ENCODE measurements at regions not wholly inside any gene's neighbourhood (a gene's known extent, or its start where the extent isn't known, plus 50 kb on each side); places are given as distances from the start of the nearest gene placed in this dataset.

GRCh38 chr6:99821164-99821563, 172.9 kb downstream of the MCHR2 start:
- Mint-ChIP-seq H3K27ac (no peak overlapping the region), H3K4me1 (peaks cover 11% of the 10 kb centered on the region), H3K9me3 (no peaks in the 10 kb centered on the region), H3K27me3 (ENCODE audit: low read depth) (peaks cover 39% of the 10 kb centered on the region), H3K36me3 (no peaks in the 10 kb centered on the region), H3K4me3 (no peak overlapping the region)
- CTCF ChIA-PET, result no interaction called here
- POLR2A ChIA-PET, result interaction anchor here (0.6 kb wide), 1 partner anchor 1860 kb away, joined by 5 read pairs; no protein-coding TSS in a partner anchor
- no peak for TF ChIP-seq EMX1 (CRISPR knock-in tag; IDR thresholded peaks at IDR 0.05)
- TF ChIP-seq, protein P1, sequence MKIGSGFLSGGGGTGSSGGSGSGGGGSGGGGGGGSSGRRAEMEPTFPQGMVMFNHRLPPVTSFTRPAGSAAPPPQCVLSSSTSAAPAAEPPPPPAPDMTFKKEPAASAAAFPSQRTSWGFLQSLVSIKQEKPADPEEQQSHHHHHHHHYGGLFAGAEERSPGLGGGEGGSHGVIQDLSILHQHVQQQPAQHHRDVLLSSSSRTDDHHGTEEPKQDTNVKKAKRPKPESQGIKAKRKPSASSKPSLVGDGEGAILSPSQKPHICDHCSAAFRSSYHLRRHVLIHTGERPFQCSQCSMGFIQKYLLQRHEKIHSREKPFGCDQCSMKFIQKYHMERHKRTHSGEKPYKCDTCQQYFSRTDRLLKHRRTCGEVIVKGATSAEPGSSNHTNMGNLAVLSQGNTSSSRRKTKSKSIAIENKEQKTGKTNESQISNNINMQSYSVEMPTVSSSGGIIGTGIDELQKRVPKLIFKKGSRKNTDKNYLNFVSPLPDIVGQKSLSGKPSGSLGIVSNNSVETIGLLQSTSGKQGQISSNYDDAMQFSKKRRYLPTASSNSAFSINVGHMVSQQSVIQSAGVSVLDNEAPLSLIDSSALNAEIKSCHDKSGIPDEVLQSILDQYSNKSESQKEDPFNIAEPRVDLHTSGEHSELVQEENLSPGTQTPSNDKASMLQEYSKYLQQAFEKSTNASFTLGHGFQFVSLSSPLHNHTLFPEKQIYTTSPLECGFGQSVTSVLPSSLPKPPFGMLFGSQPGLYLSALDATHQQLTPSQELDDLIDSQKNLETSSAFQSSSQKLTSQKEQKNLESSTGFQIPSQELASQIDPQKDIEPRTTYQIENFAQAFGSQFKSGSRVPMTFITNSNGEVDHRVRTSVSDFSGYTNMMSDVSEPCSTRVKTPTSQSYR (CRISPR knock-in tag; IDR thresholded peaks at IDR 0.05), result no peak
- TF ChIP-seq GABPB1 (CRISPR knock-in tag; IDR thresholded peaks at IDR 0.05), result no peak
- no peak for TF ChIP-seq IRF1 (CRISPR knock-in tag; IDR thresholded peaks at IDR 0.05)
- no peak for TF ChIP-seq FOXP1 (CRISPR knock-in tag; IDR thresholded peaks at IDR 0.05; ENCODE audit: borderline replicate concordance)
- TF ChIP-seq RORB (CRISPR knock-in tag; IDR thresholded peaks at IDR 0.05), result no peak
- TF ChIP-seq ATF6 (CRISPR knock-in tag; IDR thresholded peaks at IDR 0.05), result no peak
- no peak for TF ChIP-seq NFATC4 (CRISPR knock-in tag; IDR thresholded peaks at IDR 0.05)
- no peak for TF ChIP-seq E2F5 (CRISPR knock-in tag; IDR thresholded peaks at IDR 0.05)
- no peak for TF ChIP-seq FOXP4 (CRISPR knock-in tag; IDR thresholded peaks at IDR 0.05)
- TF ChIP-seq NR1H2 (CRISPR knock-in tag; IDR thresholded peaks at IDR 0.05), result no peak
- TF ChIP-seq TEAD1 (CRISPR knock-in tag; IDR thresholded peaks at IDR 0.05), result no peak
- no peak for TF ChIP-seq ZNF263 (CRISPR knock-in tag; IDR thresholded peaks at IDR 0.05; ENCODE audit: low read depth)
- no peak for TF ChIP-seq GRHL2 (CRISPR knock-in tag; IDR thresholded peaks at IDR 0.05; ENCODE audit: insufficient replicate concordance, severe bottlenecking)
- TF ChIP-seq ZNF423 (CRISPR knock-in tag; IDR thresholded peaks at IDR 0.05), result no peak
- TF ChIP-seq MXD4 (CRISPR knock-in tag; IDR thresholded peaks at IDR 0.05; ENCODE audit: borderline replicate concordance), result no peak
- no peak for TF ChIP-seq JUN (CRISPR knock-in tag; IDR thresholded peaks at IDR 0.05)
- TF ChIP-seq, protein P2, sequence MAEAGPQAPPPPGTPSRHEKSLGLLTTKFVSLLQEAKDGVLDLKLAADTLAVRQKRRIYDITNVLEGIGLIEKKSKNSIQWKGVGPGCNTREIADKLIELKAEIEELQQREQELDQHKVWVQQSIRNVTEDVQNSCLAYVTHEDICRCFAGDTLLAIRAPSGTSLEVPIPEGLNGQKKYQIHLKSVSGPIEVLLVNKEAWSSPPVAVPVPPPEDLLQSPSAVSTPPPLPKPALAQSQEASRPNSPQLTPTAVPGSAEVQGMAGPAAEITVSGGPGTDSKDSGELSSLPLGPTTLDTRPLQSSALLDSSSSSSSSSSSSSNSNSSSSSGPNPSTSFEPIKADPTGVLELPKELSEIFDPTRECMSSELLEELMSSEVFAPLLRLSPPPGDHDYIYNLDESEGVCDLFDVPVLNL (CRISPR knock-in tag; IDR thresholded peaks at IDR 0.05; ENCODE audit: borderline replicate concordance, low read depth), result no peak
- TF ChIP-seq KAT7 (CRISPR knock-in tag; IDR thresholded peaks at IDR 0.05; ENCODE audit: borderline replicate concordance), result no peak
- ATAC-seq (no peak), DNase-seq (ENCODE audit: low spot score) (no peak)
